ENCODE measurements at regions not wholly inside any gene's neighbourhood (a gene's known extent, or its start where the extent isn't known, plus 50 kb on each side); places are given as distances from the start of the nearest gene placed in this dataset.
"Not testable (repeated sequence)": the region's sequence is repeated elsewhere in the genome, so short reads cannot be mapped to it uniquely, and the experiment has no call there.

DNA sequence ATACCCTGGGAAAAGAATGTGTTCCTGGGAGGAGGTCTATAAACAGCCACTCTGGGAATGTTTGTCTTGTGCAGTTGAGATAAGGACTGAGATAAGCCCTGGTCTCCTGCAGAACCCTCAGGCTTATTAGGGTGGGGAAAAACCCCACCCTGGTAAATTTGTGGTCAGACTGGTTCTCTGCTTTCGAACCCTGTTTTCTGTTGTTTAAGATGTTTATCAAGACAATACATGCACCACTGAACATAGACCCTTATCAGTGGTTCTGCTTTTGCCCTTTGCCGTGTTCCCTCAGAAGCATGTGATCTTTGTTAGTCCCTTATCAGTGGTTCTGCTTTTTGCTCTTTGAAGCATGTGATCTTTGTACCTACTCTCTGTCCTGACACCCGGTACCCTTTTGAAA is 956.0 kb downstream of the GRID1 start:
- not testable (repeated sequence) for DNase-seq (ENCODE audit: extremely low spot score); H3K27ac ChIP-seq (ENCODE audit: low read depth); H3K36me3 ChIP-seq (ENCODE audit: insufficient read depth); H3K4me1 ChIP-seq (ENCODE audit: insufficient read depth); H3K4me3 ChIP-seq (ENCODE audit: low read depth, low read length)
- 73% methylated on average over 3 of the region's 3 CpGs for WGBS

DNA sequence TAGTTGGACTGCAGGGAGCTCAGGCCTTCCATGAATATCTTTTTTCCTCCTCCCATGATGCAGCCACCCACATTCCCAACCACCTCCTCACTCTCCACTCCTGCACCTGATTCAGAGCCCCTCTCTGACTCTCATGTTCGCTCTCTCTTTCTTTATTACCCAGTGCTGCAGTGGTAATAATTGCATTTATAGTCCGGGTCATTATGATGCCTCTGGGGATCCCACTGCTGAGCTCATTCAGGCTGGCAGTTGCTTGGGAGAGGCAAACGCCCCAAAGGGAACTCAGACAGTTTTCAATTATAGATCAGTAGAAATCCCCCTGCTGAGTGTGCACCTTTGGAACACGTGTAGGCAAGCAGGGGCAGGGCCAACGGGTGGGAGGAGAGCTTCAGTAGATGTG is 953.0 kb downstream of the GRID1 start:
- no peak for DNase-seq (ENCODE audit: extremely low spot score)
- no peaks in the 10 kb centered on the region for H3K36me3 ChIP-seq (ENCODE audit: insufficient read depth)
- WGBS = 54% methylated on average over 5 of the region's 5 CpGs
- no peaks in the 10 kb centered on the region for H3K4me1 ChIP-seq (ENCODE audit: insufficient read depth)
- H3K4me3 ChIP-seq (ENCODE audit: low read depth, low read length) = no peak overlapping the region
- H3K27ac ChIP-seq (ENCODE audit: low read depth) = no peak overlapping the region

GRCh38 chr10:85420501-85421191 is 945.9 kb downstream of the GRID1 start:
- no peaks in the 10 kb centered on the region for H3K36me3 ChIP-seq (ENCODE audit: insufficient read depth)
- WGBS = 45% methylated on average over 8 of the region's 8 CpGs
- H3K27ac ChIP-seq (ENCODE audit: low read depth) = no peak overlapping the region
- H3K4me1 ChIP-seq (ENCODE audit: insufficient read depth) = no peaks in the 10 kb centered on the region
- no peak for DNase-seq (ENCODE audit: extremely low spot score)
- H3K4me3 ChIP-seq (ENCODE audit: low read depth, low read length) = no peak overlapping the region

- WGBS = 86% methylated on average over 9 of the region's 9 CpGs
- Histone ChIP-seq H3K27ac (ENCODE audit: low read depth) (no peak overlapping the region), H3K36me3 (ENCODE audit: insufficient read depth) (no peaks in the 10 kb centered on the region), H3K4me1 (ENCODE audit: insufficient read depth) (no peaks in the 10 kb centered on the region), H3K4me3 (ENCODE audit: low read depth, low read length) (no peak overlapping the region)
- DNase-seq (ENCODE audit: extremely low spot score) = no peak
Observed at GRCh38 chr10:85421421-85421820, 945.2 kb downstream of the GRID1 start.

DNA sequence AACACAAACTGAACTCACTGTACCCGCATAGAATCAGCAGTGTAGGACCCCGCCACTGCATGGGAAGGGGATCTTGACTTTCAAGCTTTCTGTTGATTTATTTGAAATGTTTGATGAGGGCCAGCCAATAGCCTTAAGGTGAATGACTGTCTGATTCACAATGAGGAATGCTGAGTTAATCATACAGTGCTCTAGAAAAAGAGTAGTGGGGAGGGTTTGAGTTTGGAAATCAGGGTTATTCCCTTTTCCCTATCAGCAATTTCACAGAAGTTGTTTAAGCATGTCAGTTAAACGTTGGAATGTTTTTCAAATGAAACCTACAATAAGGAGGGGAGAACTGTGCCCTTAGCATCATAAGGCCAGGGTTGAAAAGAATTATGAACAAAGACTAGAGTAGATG is 937.5 kb downstream of the GRID1 start:
- WGBS = 82% methylated on average over 3 of the region's 3 CpGs
- no peak overlapping the region for H3K4me3 ChIP-seq (ENCODE audit: low read depth, low read length)
- no peak overlapping the region for H3K27ac ChIP-seq (ENCODE audit: low read depth)
- no peaks in the 10 kb centered on the region for H3K36me3 ChIP-seq (ENCODE audit: insufficient read depth)
- no peaks in the 10 kb centered on the region for H3K4me1 ChIP-seq (ENCODE audit: insufficient read depth)
- DNase-seq (ENCODE audit: extremely low spot score) = no peak

DNA sequence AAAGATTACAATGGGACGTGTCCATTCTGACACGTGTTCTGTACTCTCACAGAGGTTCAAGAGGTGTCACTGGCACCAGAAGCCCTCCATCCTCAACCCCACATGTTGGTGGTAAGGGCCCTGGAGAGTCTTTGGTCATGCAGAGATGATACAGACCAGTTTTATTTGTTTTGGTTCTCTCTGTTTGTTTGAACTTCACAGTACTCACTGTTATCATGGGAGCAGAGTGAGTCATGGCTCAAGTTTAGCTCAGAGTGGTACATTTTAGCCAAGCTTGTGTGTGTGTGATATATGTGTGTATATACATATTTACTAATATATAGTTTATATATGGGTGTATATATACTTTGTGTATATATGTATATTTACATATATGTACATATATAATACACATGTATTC is 935.6 kb downstream of the GRID1 start:
- 82% methylated on average over 2 of the region's 2 CpGs for WGBS
- DNase-seq (ENCODE audit: extremely low spot score) = no peak
- Histone ChIP-seq H3K36me3 (ENCODE audit: insufficient read depth) (no peaks in the 10 kb centered on the region), H3K27ac (ENCODE audit: low read depth) (no peak overlapping the region), H3K4me3 (ENCODE audit: low read depth, low read length) (no peak overlapping the region), H3K4me1 (ENCODE audit: insufficient read depth) (no peaks in the 10 kb centered on the region)

GRCh38 chr10:85433248-85433647 is 933.3 kb downstream of the GRID1 start:
- no peaks in the 10 kb centered on the region for H3K36me3 ChIP-seq (ENCODE audit: insufficient read depth)
- H3K27ac ChIP-seq (ENCODE audit: low read depth) = no peak overlapping the region
- WGBS = 92% methylated on average over 7 of the region's 7 CpGs
- no peaks in the 10 kb centered on the region for H3K4me1 ChIP-seq (ENCODE audit: insufficient read depth)
- DNase-seq (ENCODE audit: extremely low spot score) = no peak
- H3K4me3 ChIP-seq (ENCODE audit: low read depth, low read length) = no peak overlapping the region

DNA sequence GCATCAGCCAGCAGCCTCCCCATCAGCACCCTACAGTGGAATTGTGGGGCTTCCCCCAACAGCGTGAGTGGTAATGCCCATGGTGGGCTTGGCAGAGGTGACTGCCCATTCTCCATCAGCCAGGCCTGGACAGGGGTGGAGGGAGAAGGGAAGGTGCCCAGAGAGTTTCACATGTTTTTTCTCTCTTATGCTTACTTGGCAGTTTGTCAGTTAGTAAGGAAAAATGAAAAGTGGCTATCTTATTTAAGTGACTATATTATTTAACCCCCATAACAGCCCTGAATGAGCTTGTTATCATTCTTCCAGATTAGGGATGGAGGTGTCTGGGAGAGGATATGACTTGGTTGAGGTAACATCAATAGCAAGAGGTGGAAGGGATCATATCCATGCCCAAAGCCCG is 921.7 kb downstream of the GRID1 start:
- H3K4me1 ChIP-seq (ENCODE audit: insufficient read depth) = no peaks in the 10 kb centered on the region
- WGBS = 66% methylated on average over 2 of the region's 2 CpGs
- no peak overlapping the region for H3K4me3 ChIP-seq (ENCODE audit: low read depth, low read length)
- H3K36me3 ChIP-seq (ENCODE audit: insufficient read depth) = no peaks in the 10 kb centered on the region
- no peak overlapping the region for H3K27ac ChIP-seq (ENCODE audit: low read depth)
- DNase-seq (ENCODE audit: extremely low spot score) = no peak

- no peaks in the 10 kb centered on the region for H3K36me3 ChIP-seq (ENCODE audit: insufficient read depth)
- H3K4me1 ChIP-seq (ENCODE audit: insufficient read depth) = no peaks in the 10 kb centered on the region
- 24% methylated on average over 2 of the region's 2 CpGs for WGBS
- DNase-seq (ENCODE audit: extremely low spot score) = no peak
- no peak overlapping the region for H3K27ac ChIP-seq (ENCODE audit: low read depth)
- H3K4me3 ChIP-seq (ENCODE audit: low read depth, low read length) = no peak overlapping the region
Observed at GRCh38 chr10:85445702-85446101, 920.9 kb downstream of the GRID1 start.

DNA sequence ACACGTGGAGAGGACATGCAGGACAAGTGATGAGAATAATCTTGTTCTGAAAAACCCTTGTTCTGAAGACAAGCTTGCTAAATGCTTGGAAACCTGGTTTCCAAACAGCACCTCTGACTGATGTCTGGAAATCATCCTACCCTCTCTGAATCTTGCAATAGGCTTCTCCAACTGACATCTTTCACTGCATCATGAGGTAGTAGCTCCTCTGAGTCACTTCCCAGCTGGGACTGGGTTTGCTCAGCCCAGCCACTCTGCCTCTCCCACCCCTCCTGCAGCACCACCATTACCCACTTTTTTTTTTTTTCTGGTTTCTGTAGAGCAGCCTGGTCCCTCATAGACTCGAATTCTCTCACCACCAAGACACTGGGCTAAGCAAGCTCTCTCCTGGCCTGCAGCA is 919.8 kb downstream of the GRID1 start:
- H3K4me3 ChIP-seq (ENCODE audit: low read depth, low read length) = no peak overlapping the region
- H3K4me1 ChIP-seq (ENCODE audit: insufficient read depth) = no peaks in the 10 kb centered on the region
- no peak overlapping the region for H3K27ac ChIP-seq (ENCODE audit: low read depth)
- WGBS = 68% methylated on average over 2 of the region's 2 CpGs
- DNase-seq (ENCODE audit: extremely low spot score) = no peak
- H3K36me3 ChIP-seq (ENCODE audit: insufficient read depth) = no peaks in the 10 kb centered on the region

DNA sequence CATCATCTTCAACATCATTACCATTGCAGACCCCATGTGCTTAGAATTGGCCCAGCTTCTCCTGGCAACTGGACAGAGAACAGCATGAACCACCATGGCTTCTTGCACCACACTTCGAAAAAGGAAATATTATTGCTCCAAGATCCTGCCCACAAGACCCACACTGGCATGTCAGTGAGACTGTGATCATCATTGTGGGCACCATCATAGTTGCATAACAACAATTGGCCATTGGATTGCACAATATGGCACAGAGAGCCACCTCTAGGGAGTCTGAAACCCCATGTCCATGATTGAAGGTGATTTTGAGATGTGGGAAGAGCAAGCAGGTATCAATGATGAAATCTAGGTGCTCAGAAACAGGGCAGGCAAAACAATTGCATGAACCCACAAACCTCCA is 918.9 kb downstream of the GRID1 start:
- DNase-seq (ENCODE audit: extremely low spot score) = no peak
- no peaks in the 10 kb centered on the region for H3K36me3 ChIP-seq (ENCODE audit: insufficient read depth)
- 85% methylated on average over 1 of the region's 1 CpG for WGBS
- H3K4me1 ChIP-seq (ENCODE audit: insufficient read depth) = no peaks in the 10 kb centered on the region
- no peak overlapping the region for H3K4me3 ChIP-seq (ENCODE audit: low read depth, low read length)
- no peak overlapping the region for H3K27ac ChIP-seq (ENCODE audit: low read depth)

DNA sequence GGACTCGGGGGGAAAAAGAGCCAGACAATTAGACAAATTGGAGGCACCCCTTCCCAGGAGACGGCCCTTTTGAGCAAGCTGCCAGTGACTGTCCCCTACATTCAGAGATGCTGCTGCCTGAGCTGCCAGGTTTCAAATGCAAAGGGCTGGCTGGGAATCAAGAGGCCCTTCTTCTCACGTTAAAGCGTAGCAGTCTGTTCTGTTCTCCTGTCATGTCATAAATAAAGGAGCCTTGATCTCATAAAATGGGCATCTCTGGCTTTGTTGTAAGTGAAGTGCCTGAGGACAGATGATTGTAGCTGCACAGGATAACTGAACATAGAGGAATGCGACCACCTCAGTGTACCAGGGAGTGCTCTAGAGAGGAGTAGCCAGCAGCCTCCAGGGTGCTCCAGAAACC is 917.9 kb downstream of the GRID1 start:
- H3K4me3 ChIP-seq (ENCODE audit: low read depth, low read length) = no peak overlapping the region
- WGBS = 50% methylated on average over 5 of the region's 5 CpGs
- H3K27ac ChIP-seq (ENCODE audit: low read depth) = no peak overlapping the region
- no peaks in the 10 kb centered on the region for H3K36me3 ChIP-seq (ENCODE audit: insufficient read depth)
- no peak for DNase-seq (ENCODE audit: extremely low spot score)
- no peaks in the 10 kb centered on the region for H3K4me1 ChIP-seq (ENCODE audit: insufficient read depth)

GRCh38 chr10:85454386-85454785 is 912.2 kb downstream of the GRID1 start:
- H3K4me3 ChIP-seq (ENCODE audit: low read depth, low read length) = no peak overlapping the region
- no peak overlapping the region for H3K27ac ChIP-seq (ENCODE audit: low read depth)
- DNase-seq (ENCODE audit: extremely low spot score) = no peak
- H3K4me1 ChIP-seq (ENCODE audit: insufficient read depth) = no peaks in the 10 kb centered on the region
- no peaks in the 10 kb centered on the region for H3K36me3 ChIP-seq (ENCODE audit: insufficient read depth)
- whole genome bisulfite sequencing = 86% methylated on average over 1 of the region's 1 CpG

GRCh38 chr10:85457191-85457590 is 909.4 kb downstream of the GRID1 start:
- WGBS = 16% methylated on average over 2 of the region's 2 CpGs
- DNase-seq (ENCODE audit: extremely low spot score) = no peak
- Histone ChIP-seq H3K4me1 (ENCODE audit: insufficient read depth) (no peaks in the 10 kb centered on the region), H3K4me3 (ENCODE audit: low read depth, low read length) (no peak overlapping the region), H3K36me3 (ENCODE audit: insufficient read depth) (no peaks in the 10 kb centered on the region), H3K27ac (ENCODE audit: low read depth) (no peak overlapping the region)

DNA sequence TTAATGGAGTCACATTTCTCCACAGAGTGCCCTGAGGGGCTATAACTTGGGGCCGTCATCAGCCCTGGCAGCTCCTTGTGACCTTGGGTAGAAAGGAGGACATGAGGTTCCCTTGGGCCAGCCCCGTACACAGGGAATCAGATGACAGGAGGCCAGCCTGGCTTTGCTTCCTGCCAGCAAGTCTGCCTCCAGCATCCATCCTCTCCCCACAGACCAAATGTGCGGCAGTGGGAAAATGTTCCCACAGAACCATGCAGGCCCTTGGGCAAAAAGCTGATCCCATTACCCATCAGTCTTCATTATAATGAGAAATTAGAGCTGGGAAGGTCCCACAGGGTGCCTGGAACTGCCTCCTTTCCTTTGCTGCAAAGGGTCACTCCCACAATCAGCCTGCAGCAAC is 908.3 kb downstream of the GRID1 start:
- 53% methylated on average over 3 of the region's 3 CpGs for WGBS
- no peak for DNase-seq (ENCODE audit: extremely low spot score)
- no peaks in the 10 kb centered on the region for H3K36me3 ChIP-seq (ENCODE audit: insufficient read depth)

More for the DNA sequence above, 908.3 kb downstream of the GRID1 start:
- Histone ChIP-seq H3K4me1 (ENCODE audit: insufficient read depth) (no peaks in the 10 kb centered on the region), H3K4me3 (ENCODE audit: low read depth, low read length) (no peak overlapping the region), H3K27ac (ENCODE audit: low read depth) (no peak overlapping the region)

All from urinary bladder (tissue), 3 donors.